ENCODE measurements at regions not wholly inside any gene's neighbourhood (a gene's known extent, or its start where the extent isn't known, plus 50 kb on each side); places are given as distances from the start of the nearest gene placed in this dataset.

GRCh38 chr2:158905784-158906183, 62.7 kb upstream of the TANC1 start:
- no peak for DNase-seq

DNA sequence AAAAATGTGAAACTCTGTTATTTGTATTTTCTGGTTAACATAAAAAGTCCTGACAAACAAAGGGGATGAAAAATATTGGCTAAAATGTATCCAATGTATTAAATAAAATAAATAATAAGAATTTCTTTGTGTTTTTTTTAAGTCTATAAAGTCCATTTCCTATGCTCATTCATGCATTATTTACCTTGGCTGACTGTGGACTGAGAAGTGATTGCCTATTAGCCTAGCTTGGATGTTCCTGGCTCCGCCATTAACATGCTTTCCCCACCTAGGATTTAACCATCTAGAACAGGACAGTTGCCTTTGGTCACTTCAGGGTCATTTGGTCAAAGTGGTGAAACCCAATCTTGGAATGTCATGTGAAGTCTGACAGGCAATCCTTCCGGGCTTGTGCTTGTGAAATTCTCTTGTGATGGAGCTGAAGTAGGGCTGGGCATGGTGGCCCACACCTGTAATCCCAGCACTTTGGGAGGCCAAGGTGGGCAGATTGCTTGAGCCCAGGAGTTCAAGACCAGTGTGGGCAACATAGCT, 60.4 kb upstream of the TANC1 start:
- DNase-seq = no peak

DNA sequence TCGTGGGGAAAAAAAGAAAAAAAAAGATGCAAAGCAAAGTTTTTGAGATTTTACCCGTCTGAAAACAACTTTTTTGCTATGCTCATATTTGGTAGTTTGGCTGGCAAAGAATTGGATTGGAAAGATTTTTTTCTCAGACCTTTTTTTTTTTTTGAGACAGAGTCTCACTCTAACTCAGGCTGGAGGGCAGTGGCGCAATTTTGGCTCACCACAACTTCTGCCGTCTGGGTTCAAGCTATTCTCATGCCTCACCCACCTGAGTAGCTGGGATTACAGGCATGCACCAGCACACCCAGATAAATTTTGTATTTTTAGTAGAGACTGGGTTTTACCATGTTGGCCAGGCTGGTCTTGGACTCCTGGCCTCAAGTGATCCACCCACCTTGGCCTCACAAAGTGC, 56.3 kb upstream of the TANC1 start:
- no peak for DNase-seq

DNA sequence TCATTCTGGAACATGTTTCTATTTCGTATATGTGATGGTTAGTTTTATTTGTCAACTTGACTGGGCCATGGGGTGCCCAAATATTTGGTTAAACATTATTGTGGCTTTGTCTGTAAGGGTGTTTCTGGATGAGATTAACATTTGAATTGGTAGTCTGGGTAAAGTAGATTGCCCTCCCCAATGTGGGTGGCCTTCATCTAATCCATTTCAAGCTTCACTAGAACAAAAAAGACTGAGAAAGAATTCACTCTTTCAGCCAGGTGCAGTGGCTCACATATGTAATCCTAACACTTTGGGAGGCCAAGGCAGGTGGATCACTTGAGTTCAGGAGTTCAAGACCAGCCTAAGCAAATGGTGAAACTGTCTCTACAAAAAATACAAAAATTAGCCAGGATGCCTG, 55.7 kb upstream of the TANC1 start:
- DNase-seq = no peak

DNA sequence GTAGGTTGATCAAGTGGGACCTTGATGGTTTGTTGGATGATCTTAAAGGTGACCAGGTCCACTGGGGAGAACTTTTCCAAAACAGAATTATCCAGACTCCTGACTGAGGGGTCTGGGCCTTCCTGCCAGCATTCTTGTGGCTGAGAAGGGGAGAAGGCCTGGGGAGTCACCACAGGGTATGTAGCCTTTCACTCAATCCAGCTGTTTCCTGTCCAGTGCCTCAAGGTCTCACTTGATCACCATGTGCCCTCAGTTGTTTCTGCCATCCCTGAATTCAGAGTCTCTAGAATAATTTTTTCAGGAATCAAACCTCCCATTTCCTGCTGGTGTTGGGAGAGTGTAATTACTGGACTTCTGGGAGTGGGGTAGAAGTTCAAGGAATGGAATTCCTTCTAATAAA, 54.4 kb upstream of the TANC1 start:
- DNase-seq = no peak

DNA sequence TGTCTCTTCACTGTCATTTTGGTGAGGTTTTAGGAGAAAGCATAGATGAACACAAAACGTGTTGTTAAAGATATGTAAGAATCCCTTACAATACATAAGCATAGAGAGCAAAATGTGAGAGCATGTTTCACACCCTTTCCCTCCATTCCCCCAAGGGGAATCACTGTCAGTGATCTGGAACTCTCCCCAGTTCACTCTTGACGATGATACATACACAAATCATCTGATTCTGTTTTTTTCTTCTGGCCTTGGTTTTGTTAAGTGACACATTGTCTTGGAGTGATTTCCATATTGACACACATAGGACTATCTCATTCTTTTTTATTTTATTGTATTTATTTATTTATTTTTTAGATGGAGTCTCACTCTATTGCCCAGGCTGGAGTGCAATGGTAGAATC, 53.7 kb upstream of the TANC1 start:
- DNase-seq = no peak

DNA sequence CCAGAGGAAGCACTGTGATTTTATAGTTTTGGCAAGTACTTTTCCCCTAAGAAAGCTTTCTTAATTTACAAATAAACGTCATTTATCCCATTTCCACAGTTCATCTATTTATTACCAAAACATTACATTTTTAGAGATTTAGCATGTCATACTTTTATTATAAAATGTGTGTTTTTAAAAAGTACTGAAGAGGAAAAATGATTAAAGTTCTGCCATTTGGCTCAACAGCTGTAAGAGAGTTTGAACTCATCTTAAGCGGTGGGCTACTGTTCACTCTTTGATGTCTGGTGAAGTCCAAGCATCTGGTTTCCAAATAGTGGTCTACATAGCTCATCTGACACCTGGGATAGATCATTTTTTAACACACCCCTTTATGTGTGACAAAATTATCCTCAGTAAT, 51.3 kb upstream of the TANC1 start:
- no peak for DNase-seq

GRCh38 chr2:158918452-158918851, 50.0 kb upstream of the TANC1 start:
- DNase-seq = no peak

Data from T-helper 2 cell (primary cell).